GM23248 (cell line): ENCODE measurements at regions not wholly inside any gene's neighbourhood (a gene's known extent, or its start where the extent isn't known, plus 50 kb on each side); places are given as distances from the start of the nearest gene placed in this dataset.

Experiments
- EZH2 ChIP-seq: fragments of 200-600 bp; sonication (generic); IDR thresholded peaks from 2 replicates; pipeline ENCODE4 v1.6.1; 2018; ENCODE audit warnings: antibody characterized with exemption, mild to moderate bottlenecking; ENCODE audit not compliant: insufficient read depth, poor library complexity, severe bottlenecking
- EZH2phosphoT487 ChIP-seq: fragments of 200-600 bp; sonication (generic); IDR thresholded peaks from 2 replicates; pipeline ENCODE4 v1.6.1; 2018; ENCODE audit warnings: antibody characterized with exemption, moderate library complexity, mild to moderate bottlenecking, low read depth; ENCODE audit not compliant: insufficient read depth

DNA sequence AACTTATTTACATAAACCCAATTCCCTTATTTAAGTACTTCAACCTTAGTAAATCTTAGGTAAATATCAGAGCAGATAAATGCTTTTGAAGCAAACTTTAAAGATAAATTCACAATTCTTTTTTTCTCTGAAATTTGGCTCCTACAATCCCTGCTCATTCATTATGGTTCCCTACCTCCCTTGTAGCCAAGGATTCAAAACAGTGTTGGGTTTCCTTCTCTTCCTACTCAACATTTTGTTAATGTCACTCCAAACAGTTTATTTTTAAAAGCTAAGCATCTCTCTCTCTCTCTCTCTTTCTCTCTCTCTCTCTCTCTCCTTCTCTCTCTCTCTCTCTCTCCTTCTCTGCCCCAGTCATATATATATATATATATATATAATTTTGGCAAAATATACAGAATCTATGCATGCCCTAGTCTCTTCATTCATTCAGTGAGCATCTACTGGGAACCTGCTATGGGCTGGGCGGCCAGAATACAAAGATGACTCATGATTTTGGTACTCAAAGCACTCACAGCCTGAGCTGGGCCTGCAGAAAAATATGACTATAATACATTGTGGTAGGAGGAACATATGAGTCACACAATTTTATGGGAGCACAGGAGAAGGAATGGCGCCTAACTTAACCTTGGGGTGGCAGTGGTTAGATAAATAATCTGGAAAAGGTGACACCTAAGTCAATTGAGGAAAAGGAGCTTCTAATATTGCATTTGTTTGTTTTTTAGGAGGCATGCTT is 123.7 kb upstream of the DHRS4 start:
- TF ChIP-seq EZH2 (no peak), EZH2phosphoT487 (peak; percentile 75; the same call in 1 of the 2 replicates)
